SK-N-SH (cell line): ENCODE measurements at regions not wholly inside any gene's neighbourhood (a gene's known extent, or its start where the extent isn't known, plus 50 kb on each side); places are given as distances from the start of the nearest gene placed in this dataset.

ENCODE experiments used
- CTCF ChIA-PET: fragments of 300-600, 350-600 bp; formaldehyde crosslinking; extraction: SDS; loops from one replicate; lab custom pipeline; 2021; lab: Yijun Ruan, JAX
- POLR2A ChIA-PET: fragments of 350-600 bp; sonication (Branson Sonifier 250); formaldehyde crosslinking; extraction: SDS; loops from one replicate; lab custom pipeline; 2020; ENCODE audit warnings: antibody characterized with exemption, inconsistent platforms; lab: Yijun Ruan, JAX
- DNase-seq: peaks from one replicate; pipeline ENCODE4 v3.0.0; 2012
- H2AFZ ChIP-seq: fragments of 200-600 bp; sonication (generic); 2 replicates; pipeline ENCODE4 v1.8.1; 2016; ENCODE audit warnings: antibody characterized with exemption, mild to moderate bottlenecking, low read depth
- H3F3A ChIP-seq: fragments of 200-600 bp; sonication (generic); replicated peaks from 2 replicates; pipeline ENCODE3; 2016; ENCODE audit warnings: antibody characterized with exemption, mild to moderate bottlenecking; ENCODE audit not compliant: insufficient read depth
- H3K27ac ChIP-seq, 2 experiments: fragments of 200-500 bp in 1 of 2; fragments of 200-600 bp in 1 of 2; sonication (Bioruptor generic) in 1 of 2; sonication (generic), shearing (Covaris generic) in 1 of 2; 2 replicates each; pipeline versions ENCODE4 v1.5.1 to v1.6.1; 2014 to 2016; ENCODE audit warnings: low read depth in 2 of 2, inconsistent platforms in 1 of 2, low read length in 1 of 2, mild to moderate bottlenecking in 1 of 2, mixed read lengths in 1 of 2
- H3K27me3 ChIP-seq: fragments of 200-600 bp; sonication (generic), shearing (Covaris generic); 2 replicates; pipeline ENCODE4 v1.6.1; 2016; ENCODE audit warnings: mixed run types; ENCODE audit not compliant: insufficient read depth
- H3K36me3 ChIP-seq, 2 experiments: fragments of 200-500 bp in 1 of 2; fragments of 200-600 bp in 1 of 2; sonication (Bioruptor generic) in 1 of 2; sonication (generic) in 1 of 2; replicated peaks in 1 of 2; 2 replicates each; pipeline versions ENCODE3 to v1.5.1; 2014 to 2016; ENCODE audit warnings: low read length in 1 of 2, mild to moderate bottlenecking in 1 of 2; ENCODE audit not compliant: insufficient read depth in 2 of 2, control insufficient read depth in 1 of 2
- H3K4me1 ChIP-seq, 2 experiments: fragments of 200-500 bp in 1 of 2; fragments of 200-600 bp in 1 of 2; sonication (Bioruptor generic) in 1 of 2; sonication (generic), shearing (Covaris generic) in 1 of 2; 2 replicates each; pipeline versions ENCODE4 v1.5.1 to v1.6.1; 2014 to 2016; ENCODE audit warnings: low read depth in 1 of 2, low read length in 1 of 2, mixed run types in 1 of 2; ENCODE audit not compliant: insufficient read depth in 2 of 2, control insufficient read depth in 1 of 2
- H3K4me2 ChIP-seq: fragments of 200-600 bp; sonication (generic), shearing (Covaris generic); 2 replicates; pipeline ENCODE4 v1.6.1; 2017; ENCODE audit warnings: mixed run types
- H3K4me3 ChIP-seq, 2 experiments: fragments of 200-500 bp in 1 of 2; fragments of 200-600 bp in 1 of 2; sonication (Bioruptor generic) in 1 of 2; sonication (generic), shearing (Covaris generic) in 1 of 2; 2 replicates each; pipeline versions ENCODE4 v1.5.1 to v1.8.1; 2014 to 2016; ENCODE audit warnings: low read depth in 2 of 2, inconsistent platforms in 1 of 2, low read length in 1 of 2, mild to moderate bottlenecking in 1 of 2, mixed read lengths in 1 of 2, moderate library complexity in 1 of 2
- H3K79me2 ChIP-seq: fragments of 200-600 bp; sonication (generic); 2 replicates; pipeline ENCODE4 v1.8.1; 2017; ENCODE audit warnings: mild to moderate bottlenecking; ENCODE audit not compliant: insufficient read depth
- H3K9ac ChIP-seq: fragments of 200-600 bp; sonication (generic); 2 replicates; pipeline ENCODE4 v1.6.1; 2017; ENCODE audit warnings: mixed run types
- H3K9me2 ChIP-seq: fragments of 200-600 bp; sonication (generic); 2 replicates; pipeline ENCODE4 v1.6.1; 2017; ENCODE audit warnings: mixed run types
- H3K9me3 ChIP-seq: fragments of 200-600 bp; sonication (generic); 2 replicates; pipeline ENCODE4 v1.6.1; 2017; ENCODE audit warnings: mixed run types, mild to moderate bottlenecking, moderate library complexity
- H4K20me1 ChIP-seq: fragments of 200-600 bp; sonication (generic); 2 replicates; pipeline ENCODE4 v1.6.1; 2017; ENCODE audit warnings: mild to moderate bottlenecking, mixed run types; ENCODE audit not compliant: insufficient read depth
- ELF1 ChIP-seq: IDR thresholded peaks from 2 replicates; pipeline ENCODE4 v1.4.0; 2012
- FOXJ3 ChIP-seq: sonication (generic); formaldehyde crosslinking; IDR thresholded peaks from 2 replicates; pipeline ENCODE4 v1.5.1; 2020; ENCODE audit warnings: mild to moderate bottlenecking, missing genetic modification reagents
- GABPA ChIP-seq: IDR thresholded peaks from 2 replicates; pipeline ENCODE4 v1.4.0; 2012; ENCODE audit warnings: low read depth, mild to moderate bottlenecking
- IRF3 ChIP-seq: fragments of 150-350 bp; IDR thresholded peaks from 2 replicates; pipeline ENCODE4 v1.6.1; 2016; ENCODE audit warnings: mild to moderate bottlenecking, low read depth, low read length
- JUND ChIP-seq: IDR thresholded peaks from 2 replicates; pipeline ENCODE4 v1.4.0; 2012
- MAX ChIP-seq: IDR thresholded peaks from 2 replicates; pipeline ENCODE4 v1.4.0; 2012; ENCODE audit warnings: low read depth
- MEF2A ChIP-seq: IDR thresholded peaks from 2 replicates; pipeline ENCODE4 v1.4.0; 2012; ENCODE audit warnings: low read depth, borderline replicate concordance
- MXI1 ChIP-seq: IDR thresholded peaks from 2 replicates; pipeline ENCODE4 v1.6.1; 2012; ENCODE audit warnings: mild to moderate bottlenecking, low read depth, low read length, improper control_type of control experiment
- POLR2AphosphoS5 ChIP-seq: IDR thresholded peaks from 2 replicates; pipeline ENCODE4 v1.6.1; 2012; ENCODE audit warnings: low read depth, low read length
- RXRA ChIP-seq: IDR thresholded peaks from 2 replicates; pipeline ENCODE4 v1.4.0; 2012; ENCODE audit warnings: low read depth, mild to moderate bottlenecking, borderline replicate concordance
- SMC3 ChIP-seq: IDR thresholded peaks from 2 replicates; pipeline ENCODE4 v1.6.1; 2012; ENCODE audit warnings: low read depth, low read length, improper control_type of control experiment
- TAF1 ChIP-seq: IDR thresholded peaks from 2 replicates; pipeline ENCODE4 v1.6.1; 2012; ENCODE audit warnings: low read depth, mild to moderate bottlenecking, low read length, moderate library complexity, borderline replicate concordance
- TCF12 ChIP-seq: IDR thresholded peaks from 2 replicates; pipeline ENCODE4 v1.4.0; 2012
- TEAD4 ChIP-seq: IDR thresholded peaks from 2 replicates; pipeline ENCODE4 v1.4.0; 2012; ENCODE audit warnings: mild to moderate bottlenecking, borderline replicate concordance; ENCODE audit not compliant: insufficient read depth
- YY1 ChIP-seq: IDR thresholded peaks from 2 replicates; pipeline ENCODE4 v1.4.0; 2012; ENCODE audit warnings: low read depth, mild to moderate bottlenecking
- ZBTB33 ChIP-seq: IDR thresholded peaks from 2 replicates; pipeline ENCODE4 v1.4.0; 2012; ENCODE audit warnings: low read depth, borderline replicate concordance
- WGBS: methylation state at CpG from one replicate; pipeline ENCODE4 v1.1.6; 2017; ENCODE audit warnings: low lambda C conversion rate; 5-methylcytosine and 5-hydroxymethylcytosine counted together

GRCh38 chr6:141482796-141483597, 649.7 kb upstream of the GJE1 start:
- peaks cover 24% of the 10 kb centered on the region for H3F3A ChIP-seq
- peaks cover 0 to 16% of the 10 kb centered on the region in 2 experiments for H3K36me3 ChIP-seq
- H3K4me1 ChIP-seq = peaks cover 0 to 9% of the 10 kb centered on the region in 2 experiments; a peak in 1 of 4 replicates
- ChIA-PET POLR2A (no interaction called here), CTCF (no interaction called here)
- H3K4me2 ChIP-seq = peak overlapping the region; percentile 74
- peak overlapping the region; percentile 30 to 37; a peak in 3 of 4 replicates for H3K4me3 ChIP-seq
- H3K79me2 ChIP-seq = no peaks in the 10 kb centered on the region
- H3K9ac ChIP-seq = peak overlapping the region; percentile 80
- WGBS = 8% methylated on average over 6 of the region's 6 CpGs
- peak overlapping the region; percentile 87 to 93 for H3K27ac ChIP-seq
- no peaks in the 10 kb centered on the region for H3K9me3 ChIP-seq
- H4K20me1 ChIP-seq = no peaks in the 10 kb centered on the region
- peak overlapping the region; percentile 87 for H2AFZ ChIP-seq
- no peak for DNase-seq
- no peaks in the 10 kb centered on the region for H3K9me2 ChIP-seq
- H3K27me3 ChIP-seq = no peaks in the 10 kb centered on the region
- TF ChIP-seq TCF12 = no peak
- TF ChIP-seq ELF1 = no peak
- no peak for TF ChIP-seq MEF2A
- TF ChIP-seq YY1 = no peak
- TF ChIP-seq IRF3 = no peak
- no peak for TF ChIP-seq ZBTB33
- TF ChIP-seq RXRA = no peak
- no peak for TF ChIP-seq GABPA
- no peak for TF ChIP-seq FOXJ3 (CRISPR knock-in tag)
- TF ChIP-seq MAX = no peak

GRCh38 chr6:141475259-141475658, 657.5 kb upstream of the GJE1 start:
- Histone ChIP-seq H3K36me3 (peaks cover 0 to 5% of the 10 kb centered on the region in 2 experiments), H3K4me2 (no peak overlapping the region), H2AFZ (no peak overlapping the region), H3K9me3 (no peaks in the 10 kb centered on the region), H3K9me2 (no peaks in the 10 kb centered on the region), H3K27me3 (no peaks in the 10 kb centered on the region), H3K4me3 (no peak overlapping the region), H3K9ac (no peak overlapping the region), H3K4me1 (no peaks in the 10 kb centered on the region), H3K27ac (no peak overlapping the region), H3F3A (no peaks in the 10 kb centered on the region), H3K79me2 (no peaks in the 10 kb centered on the region), H4K20me1 (no peaks in the 10 kb centered on the region)
- CTCF ChIA-PET = no interaction called here
- POLR2A ChIA-PET = no interaction called here
- no peak for TF ChIP-seq MXI1
- TF ChIP-seq TEAD4 = no peak
- TF ChIP-seq TAF1 = no peak
- no peak for TF ChIP-seq JUND
- no peak for TF ChIP-seq POLR2AphosphoS5
- TF ChIP-seq SMC3 = no peak
- no peak for TF ChIP-seq RXRA
- DNase-seq = no peak
- WGBS = 26% methylated on average over 2 of the region's 2 CpGs
